22Rv1 (cell line): ENCODE measurements at regions not wholly inside any gene's neighbourhood (a gene's known extent, or its start where the extent isn't known, plus 50 kb on each side); places are given as distances from the start of the nearest gene placed in this dataset.

Experiments used
- ZFX ChIP-seq: fragments of 450-650 bp; IDR thresholded peaks from 2 replicates; pipeline ENCODE4 v1.6.1; 2017; ENCODE audit warnings: antibody characterized with exemption, borderline replicate concordance
- TF ChIP-seq, protein P1 (sequence below): fragments of 450-650 bp; IDR thresholded peaks from 2 replicates; pipeline ENCODE4 v1.5.1; 2017; ENCODE audit warnings: mild to moderate bottlenecking

DNA sequence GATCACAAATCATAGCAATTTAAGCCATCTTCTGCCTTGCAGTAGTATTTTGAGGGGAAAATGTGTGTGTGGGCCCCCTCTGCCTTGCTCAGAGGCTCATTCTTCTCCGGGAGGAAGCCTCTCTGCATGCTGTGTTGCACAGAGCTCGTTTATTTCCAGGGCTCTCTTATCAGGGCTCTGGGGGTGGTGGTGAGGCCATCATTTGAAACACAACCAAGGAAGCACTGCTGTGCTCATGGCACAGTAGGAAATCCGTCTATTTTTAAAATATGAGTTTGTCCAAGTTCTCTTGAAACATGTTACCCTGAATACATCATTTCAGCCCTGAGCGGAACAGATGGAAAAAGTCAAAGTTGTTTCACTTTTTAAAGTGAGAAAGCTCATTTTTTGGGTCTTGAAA lies 369.0 kb upstream of the CFAP20DC start:
- TF ChIP-seq, protein P1, sequence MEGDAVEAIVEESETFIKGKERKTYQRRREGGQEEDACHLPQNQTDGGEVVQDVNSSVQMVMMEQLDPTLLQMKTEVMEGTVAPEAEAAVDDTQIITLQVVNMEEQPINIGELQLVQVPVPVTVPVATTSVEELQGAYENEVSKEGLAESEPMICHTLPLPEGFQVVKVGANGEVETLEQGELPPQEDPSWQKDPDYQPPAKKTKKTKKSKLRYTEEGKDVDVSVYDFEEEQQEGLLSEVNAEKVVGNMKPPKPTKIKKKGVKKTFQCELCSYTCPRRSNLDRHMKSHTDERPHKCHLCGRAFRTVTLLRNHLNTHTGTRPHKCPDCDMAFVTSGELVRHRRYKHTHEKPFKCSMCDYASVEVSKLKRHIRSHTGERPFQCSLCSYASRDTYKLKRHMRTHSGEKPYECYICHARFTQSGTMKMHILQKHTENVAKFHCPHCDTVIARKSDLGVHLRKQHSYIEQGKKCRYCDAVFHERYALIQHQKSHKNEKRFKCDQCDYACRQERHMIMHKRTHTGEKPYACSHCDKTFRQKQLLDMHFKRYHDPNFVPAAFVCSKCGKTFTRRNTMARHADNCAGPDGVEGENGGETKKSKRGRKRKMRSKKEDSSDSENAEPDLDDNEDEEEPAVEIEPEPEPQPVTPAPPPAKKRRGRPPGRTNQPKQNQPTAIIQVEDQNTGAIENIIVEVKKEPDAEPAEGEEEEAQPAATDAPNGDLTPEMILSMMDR = no peak
- TF ChIP-seq ZFX = no peak
